ENCODE measurements at regions not wholly inside any gene's neighbourhood (a gene's known extent, or its start where the extent isn't known, plus 50 kb on each side); places are given as distances from the start of the nearest gene placed in this dataset.

DNA sequence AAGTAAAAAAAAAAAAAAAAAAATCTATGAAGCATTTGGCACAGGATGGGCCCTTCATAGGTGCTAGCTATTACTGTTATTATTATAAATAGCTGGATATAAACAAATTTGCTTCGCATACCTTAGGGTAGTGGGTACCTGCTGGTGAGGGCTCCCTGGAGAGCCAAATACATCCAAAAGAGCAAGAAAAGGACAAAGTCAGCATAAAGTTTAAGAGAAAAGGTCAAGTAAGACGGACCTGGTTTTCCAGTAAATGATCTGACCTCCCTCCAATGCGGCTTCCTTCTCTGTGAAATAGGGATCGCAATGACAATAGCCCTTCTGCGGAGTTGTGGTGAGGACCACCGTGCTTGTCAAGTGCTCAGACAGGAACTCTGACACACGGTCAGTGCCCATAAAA lies 214.5 kb downstream of the SNX10 start:
- no peak for DNase-seq (ENCODE audit: low spot score in 2 of 2)
- Histone ChIP-seq H3K36me3 (no peaks in the 10 kb centered on the region), H3K27ac (no peak overlapping the region), H3K27me3 (no peaks in the 10 kb centered on the region), H3K9me3 (no peaks in the 10 kb centered on the region), H3K4me3 (no peak overlapping the region), H3K4me1 (no peaks in the 10 kb centered on the region)
- intact Hi-C loops (cut with DNase I), result no loop called here
- TF ChIP-seq, protein P1, sequence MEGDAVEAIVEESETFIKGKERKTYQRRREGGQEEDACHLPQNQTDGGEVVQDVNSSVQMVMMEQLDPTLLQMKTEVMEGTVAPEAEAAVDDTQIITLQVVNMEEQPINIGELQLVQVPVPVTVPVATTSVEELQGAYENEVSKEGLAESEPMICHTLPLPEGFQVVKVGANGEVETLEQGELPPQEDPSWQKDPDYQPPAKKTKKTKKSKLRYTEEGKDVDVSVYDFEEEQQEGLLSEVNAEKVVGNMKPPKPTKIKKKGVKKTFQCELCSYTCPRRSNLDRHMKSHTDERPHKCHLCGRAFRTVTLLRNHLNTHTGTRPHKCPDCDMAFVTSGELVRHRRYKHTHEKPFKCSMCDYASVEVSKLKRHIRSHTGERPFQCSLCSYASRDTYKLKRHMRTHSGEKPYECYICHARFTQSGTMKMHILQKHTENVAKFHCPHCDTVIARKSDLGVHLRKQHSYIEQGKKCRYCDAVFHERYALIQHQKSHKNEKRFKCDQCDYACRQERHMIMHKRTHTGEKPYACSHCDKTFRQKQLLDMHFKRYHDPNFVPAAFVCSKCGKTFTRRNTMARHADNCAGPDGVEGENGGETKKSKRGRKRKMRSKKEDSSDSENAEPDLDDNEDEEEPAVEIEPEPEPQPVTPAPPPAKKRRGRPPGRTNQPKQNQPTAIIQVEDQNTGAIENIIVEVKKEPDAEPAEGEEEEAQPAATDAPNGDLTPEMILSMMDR (IDR thresholded peaks at IDR 0.05), result no peak

DNA sequence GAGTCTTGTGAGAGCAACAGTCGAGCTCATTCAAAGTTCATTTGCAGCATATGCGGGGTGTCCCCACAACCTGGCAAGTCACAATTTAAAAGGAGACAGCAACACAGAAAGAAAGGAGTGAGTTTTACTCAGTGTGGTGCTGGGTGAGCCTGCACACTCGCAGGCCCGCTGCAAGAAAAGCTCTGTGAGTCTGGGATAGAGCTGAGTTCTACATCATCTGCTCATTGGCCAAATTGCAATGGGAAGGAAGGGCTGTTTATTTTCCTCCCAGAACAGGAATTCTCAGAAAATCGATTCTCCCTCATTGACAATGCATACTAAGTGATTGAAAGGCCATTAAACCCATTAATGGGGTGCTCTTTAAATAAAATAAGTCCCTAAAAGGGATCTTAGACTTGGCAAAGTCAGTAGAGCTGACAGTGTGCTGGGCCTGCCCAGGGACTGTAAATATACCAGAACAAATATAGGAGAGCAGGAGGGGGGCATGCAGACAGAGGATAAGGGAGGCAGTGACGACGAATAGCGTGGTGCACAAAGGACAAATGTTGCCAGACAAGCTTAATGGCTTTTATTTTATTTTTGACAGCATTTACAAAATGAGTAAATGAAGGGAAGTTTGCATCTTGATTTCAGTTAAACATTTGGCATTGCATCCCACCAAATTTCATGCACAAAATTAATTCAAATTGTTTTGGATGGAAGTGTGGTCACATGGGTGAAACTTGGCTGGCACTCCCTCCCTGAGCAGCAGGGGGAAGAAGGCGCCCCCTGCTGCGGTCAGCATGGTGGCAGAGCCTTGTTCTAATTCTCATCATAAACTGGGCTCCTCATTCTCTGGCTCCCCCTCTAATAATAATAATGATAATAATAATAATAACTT lies 215.7 kb downstream of the SNX10 start:
- no peak overlapping the region for H3K4me3 ChIP-seq
- TF ChIP-seq, protein P1 (IDR thresholded peaks at IDR 0.05), result no peak
- H3K27ac ChIP-seq, result no peak overlapping the region
- no peaks in the 10 kb centered on the region for H3K27me3 ChIP-seq
- no peaks in the 10 kb centered on the region for H3K4me1 ChIP-seq
- DNase-seq (ENCODE audit: low spot score in 2 of 2), result no peak
- no peaks in the 10 kb centered on the region for H3K9me3 ChIP-seq
- intact Hi-C loops (cut with DNase I), result no loop called here
- H3K36me3 ChIP-seq, result no peaks in the 10 kb centered on the region

DNA sequence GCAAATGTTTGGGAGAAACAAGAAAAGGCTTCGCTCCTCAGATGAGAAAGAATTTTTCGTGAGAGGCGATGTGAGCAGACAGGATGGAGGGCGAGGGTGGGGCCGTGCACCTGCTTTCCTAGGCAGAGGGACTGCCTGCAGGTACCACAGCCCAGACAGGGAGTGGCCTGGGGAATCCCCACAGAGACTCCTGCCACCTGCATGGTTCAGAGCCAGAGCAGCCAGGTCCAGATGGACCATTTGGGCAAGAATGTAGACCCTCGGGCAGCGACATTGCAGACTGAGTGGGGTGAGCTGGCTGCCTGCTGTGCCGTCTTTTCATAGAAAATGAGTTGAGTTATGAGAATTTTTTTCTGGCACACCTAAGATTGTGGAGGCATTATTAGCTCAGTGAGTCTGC lies 216.8 kb downstream of the SNX10 start:
- Histone ChIP-seq H3K4me1 (no peaks in the 10 kb centered on the region), H3K4me3 (no peak overlapping the region), H3K9me3 (no peaks in the 10 kb centered on the region), H3K27me3 (no peaks in the 10 kb centered on the region), H3K36me3 (no peaks in the 10 kb centered on the region), H3K27ac (no peak overlapping the region)
- TF ChIP-seq, protein P1 (IDR thresholded peaks at IDR 0.05), result no peak
- intact Hi-C loops (cut with DNase I), result no loop called here
- DNase-seq (ENCODE audit: low spot score in 2 of 2), result no peak

DNA sequence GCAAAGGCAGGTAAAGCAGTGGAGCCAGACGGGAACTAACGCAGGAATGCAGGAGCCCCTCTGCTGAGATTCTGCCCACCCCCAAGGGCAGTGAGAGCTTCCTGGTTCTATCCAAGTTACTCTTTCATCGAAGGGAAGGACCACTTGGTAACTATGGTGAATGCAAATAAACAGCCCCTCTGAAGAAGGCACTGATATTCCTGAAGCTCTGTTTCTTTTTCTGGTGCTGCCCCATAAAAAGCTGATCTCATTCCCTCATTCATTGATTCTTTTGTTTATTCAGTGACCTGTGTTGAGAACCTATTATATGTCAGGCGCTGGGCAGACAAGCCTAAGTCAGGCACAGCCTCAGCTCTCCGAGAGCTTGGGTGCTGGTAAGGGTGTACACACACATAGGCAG lies 217.3 kb downstream of the SNX10 start:
- H3K36me3 ChIP-seq, result no peaks in the 10 kb centered on the region
- no peak overlapping the region for H3K4me3 ChIP-seq
- TF ChIP-seq, protein P1 (IDR thresholded peaks at IDR 0.05), result no peak
- H3K9me3 ChIP-seq, result no peaks in the 10 kb centered on the region
- DNase-seq (ENCODE audit: low spot score in 2 of 2), result no peak
- no peak overlapping the region for H3K27ac ChIP-seq
- no peaks in the 10 kb centered on the region for H3K27me3 ChIP-seq
- intact Hi-C loops (cut with DNase I), result no loop called here
- H3K4me1 ChIP-seq, result no peaks in the 10 kb centered on the region

DNA sequence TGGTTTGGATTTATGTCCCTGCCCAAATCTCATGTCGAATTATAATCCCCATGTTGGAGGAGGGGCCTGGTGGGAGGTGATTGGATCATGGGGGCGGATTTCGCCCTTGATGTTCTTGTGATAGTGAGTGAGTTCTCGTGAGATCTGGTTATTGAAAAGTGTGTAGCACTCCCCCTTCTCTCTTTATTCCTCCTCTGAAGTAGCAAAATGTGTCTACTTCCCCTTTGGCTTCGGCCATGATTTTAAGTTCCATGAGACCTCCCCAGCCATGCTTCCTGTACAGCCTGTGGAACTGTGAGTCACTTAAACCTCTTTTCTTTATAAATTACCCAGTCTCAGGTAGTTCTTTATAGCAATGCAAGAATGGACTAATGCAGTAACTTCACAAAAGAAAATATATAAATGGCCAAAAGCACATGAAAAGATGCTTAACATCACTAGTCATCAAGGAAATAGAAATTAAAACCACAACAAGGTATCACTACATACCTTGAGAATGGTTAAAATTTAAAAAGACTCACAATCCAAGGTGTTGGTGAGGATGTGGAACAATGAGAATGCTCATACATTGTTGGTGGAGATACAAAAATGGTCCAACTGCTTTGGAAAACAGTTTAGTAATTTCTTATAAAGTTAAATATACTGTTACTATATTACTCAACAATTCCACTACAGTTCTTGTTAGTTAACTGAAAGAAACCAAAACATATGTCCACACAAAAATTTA lies 218.7 kb downstream of the SNX10 start:
- H3K27me3 ChIP-seq, result no peaks in the 10 kb centered on the region
- no peaks in the 10 kb centered on the region for H3K9me3 ChIP-seq
- H3K4me3 ChIP-seq, result no peak overlapping the region
- intact Hi-C loops (cut with DNase I), result no loop called here
- H3K27ac ChIP-seq, result no peak overlapping the region
- TF ChIP-seq, protein P1 (IDR thresholded peaks at IDR 0.05), result no peak
- no peak for DNase-seq (ENCODE audit: low spot score in 2 of 2)
- H3K4me1 ChIP-seq, result no peaks in the 10 kb centered on the region
- H3K36me3 ChIP-seq, result no peaks in the 10 kb centered on the region
